ENCODE measurements at regions not wholly inside any gene's neighbourhood (a gene's known extent, or its start where the extent isn't known, plus 50 kb on each side); places are given as distances from the start of the nearest gene placed in this dataset.

DNA sequence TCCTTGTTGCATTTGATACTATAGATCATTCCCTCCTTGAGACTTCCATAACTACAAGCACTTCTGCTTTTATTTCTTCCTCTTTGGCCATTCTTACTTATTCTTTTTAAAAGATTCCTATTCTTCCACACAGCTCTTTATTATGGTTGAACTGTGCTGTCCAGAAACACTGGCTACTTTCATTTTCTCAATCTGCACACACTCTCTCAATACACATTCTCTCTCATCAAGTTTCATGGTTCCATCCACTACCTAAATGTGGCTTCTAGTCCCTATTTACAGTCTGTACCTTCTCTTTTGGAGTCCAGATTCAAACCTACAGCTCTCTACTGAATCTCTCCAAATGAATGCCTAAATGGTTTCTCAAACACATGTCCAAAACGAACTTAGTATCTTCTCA lies 214.3 kb upstream of the RSPO3 start:
- TF ChIP-seq, protein P1, sequence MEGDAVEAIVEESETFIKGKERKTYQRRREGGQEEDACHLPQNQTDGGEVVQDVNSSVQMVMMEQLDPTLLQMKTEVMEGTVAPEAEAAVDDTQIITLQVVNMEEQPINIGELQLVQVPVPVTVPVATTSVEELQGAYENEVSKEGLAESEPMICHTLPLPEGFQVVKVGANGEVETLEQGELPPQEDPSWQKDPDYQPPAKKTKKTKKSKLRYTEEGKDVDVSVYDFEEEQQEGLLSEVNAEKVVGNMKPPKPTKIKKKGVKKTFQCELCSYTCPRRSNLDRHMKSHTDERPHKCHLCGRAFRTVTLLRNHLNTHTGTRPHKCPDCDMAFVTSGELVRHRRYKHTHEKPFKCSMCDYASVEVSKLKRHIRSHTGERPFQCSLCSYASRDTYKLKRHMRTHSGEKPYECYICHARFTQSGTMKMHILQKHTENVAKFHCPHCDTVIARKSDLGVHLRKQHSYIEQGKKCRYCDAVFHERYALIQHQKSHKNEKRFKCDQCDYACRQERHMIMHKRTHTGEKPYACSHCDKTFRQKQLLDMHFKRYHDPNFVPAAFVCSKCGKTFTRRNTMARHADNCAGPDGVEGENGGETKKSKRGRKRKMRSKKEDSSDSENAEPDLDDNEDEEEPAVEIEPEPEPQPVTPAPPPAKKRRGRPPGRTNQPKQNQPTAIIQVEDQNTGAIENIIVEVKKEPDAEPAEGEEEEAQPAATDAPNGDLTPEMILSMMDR (IDR thresholded peaks at IDR 0.05): no peak
- no peak for TF ChIP-seq EP300 (IDR thresholded peaks at IDR 0.05)
- TF ChIP-seq POLR2AphosphoS5 (IDR thresholded peaks at IDR 0.05): no peak
- TF ChIP-seq POLR2A (IDR thresholded peaks at IDR 0.05; ENCODE audit: low read depth): no peak
